GM23248 (cell line): ENCODE measurements at regions not wholly inside any gene's neighbourhood (a gene's known extent, or its start where the extent isn't known, plus 50 kb on each side); places are given as distances from the start of the nearest gene placed in this dataset.
A peak's percentile ranks its signal among the peaks of the same experiment; 100 is the strongest.

Experiments used
- DNase-seq: peaks from one replicate; pipeline ENCODE4 v3.0.0-alpha.2; 2015
- H2AFZ ChIP-seq: fragments of 200-600 bp; sonication (generic); 2 replicates; pipeline ENCODE4 v1.6.1; 2016; ENCODE audit warnings: antibody characterized with exemption
- H3F3A ChIP-seq: fragments of 200-600 bp; sonication (generic); 2 replicates; pipeline ENCODE4 v1.6.1; 2016; ENCODE audit warnings: mild to moderate bottlenecking, antibody characterized with exemption, mixed run types; ENCODE audit not compliant: insufficient read depth
- H3K27ac ChIP-seq: fragments of 200-600 bp; sonication (generic); 2 replicates; pipeline ENCODE4 v1.5.1; 2016; ENCODE audit warnings: mild to moderate bottlenecking
- H3K27me3 ChIP-seq: fragments of 200-600 bp; sonication (generic); replicated peaks from 2 replicates; pipeline ENCODE4 v1.6.1; 2016; ENCODE audit warnings: mild to moderate bottlenecking; ENCODE audit not compliant: insufficient read depth
- H3K36me3 ChIP-seq: fragments of 200-600 bp; sonication (generic); 2 replicates; pipeline ENCODE4 v1.6.1; 2016; ENCODE audit warnings: low read depth, mild to moderate bottlenecking
- H3K4me1 ChIP-seq: fragments of 200-600 bp; sonication (generic); 2 replicates; pipeline ENCODE4 v1.6.1; 2016; ENCODE audit warnings: mild to moderate bottlenecking; ENCODE audit not compliant: insufficient read depth
- H3K4me2 ChIP-seq: fragments of 200-600 bp; sonication (generic); one replicate; pipeline ENCODE4 v1.6.1; 2016; ENCODE audit warnings: mild to moderate bottlenecking; ENCODE audit not compliant: unreplicated experiment
- H3K4me3 ChIP-seq: fragments of 200-600 bp; sonication (generic); 2 replicates; pipeline ENCODE4 v1.5.1; 2016; ENCODE audit warnings: mild to moderate bottlenecking
- H3K79me2 ChIP-seq: fragments of 200-600 bp; sonication (generic); 2 replicates; pipeline ENCODE4 v1.6.1; 2016; ENCODE audit warnings: mild to moderate bottlenecking; ENCODE audit not compliant: insufficient read depth
- H3K9ac ChIP-seq: fragments of 200-600 bp; sonication (generic); 2 replicates; pipeline ENCODE4 v1.6.1; 2016; ENCODE audit warnings: mild to moderate bottlenecking
- H3K9me2 ChIP-seq: fragments of 200-600 bp; sonication (generic); 2 replicates; pipeline ENCODE4 v1.6.1; 2016; ENCODE audit warnings: mixed run types, mild to moderate bottlenecking, moderate library complexity; ENCODE audit not compliant: insufficient read depth
- H3K9me3 ChIP-seq: fragments of 200-600 bp; sonication (generic); one replicate; pipeline ENCODE4 v1.6.1; 2017; ENCODE audit warnings: low read depth
- H4K20me1 ChIP-seq: fragments of 200-600 bp; sonication (generic); 2 replicates; pipeline ENCODE4 v1.6.0; 2016; ENCODE audit not compliant: insufficient read depth
- EZH2 ChIP-seq: fragments of 200-600 bp; sonication (generic); IDR thresholded peaks from 2 replicates; pipeline ENCODE4 v1.6.1; 2018; ENCODE audit warnings: antibody characterized with exemption, mild to moderate bottlenecking; ENCODE audit not compliant: insufficient read depth, poor library complexity, severe bottlenecking
- EZH2phosphoT487 ChIP-seq: fragments of 200-600 bp; sonication (generic); IDR thresholded peaks from 2 replicates; pipeline ENCODE4 v1.6.1; 2018; ENCODE audit warnings: antibody characterized with exemption, moderate library complexity, mild to moderate bottlenecking, low read depth; ENCODE audit not compliant: insufficient read depth
- WGBS, 2 experiments: methylation state at CpG; one replicate each; pipeline ENCODE4 v1.1.6; 2015 to 2017; ENCODE audit warnings: low lambda C conversion rate in 2 of 2, low coverage in 1 of 2; ENCODE audit errors: missing lambda C conversion rate in 2 of 2; 5-methylcytosine and 5-hydroxymethylcytosine counted together
- in situ Hi-C: fragments of 300-500 bp; cut with MboI; formaldehyde crosslinking; loops from 2 replicates; pipeline ENCODE4 v1.15.0; 2020

DNA sequence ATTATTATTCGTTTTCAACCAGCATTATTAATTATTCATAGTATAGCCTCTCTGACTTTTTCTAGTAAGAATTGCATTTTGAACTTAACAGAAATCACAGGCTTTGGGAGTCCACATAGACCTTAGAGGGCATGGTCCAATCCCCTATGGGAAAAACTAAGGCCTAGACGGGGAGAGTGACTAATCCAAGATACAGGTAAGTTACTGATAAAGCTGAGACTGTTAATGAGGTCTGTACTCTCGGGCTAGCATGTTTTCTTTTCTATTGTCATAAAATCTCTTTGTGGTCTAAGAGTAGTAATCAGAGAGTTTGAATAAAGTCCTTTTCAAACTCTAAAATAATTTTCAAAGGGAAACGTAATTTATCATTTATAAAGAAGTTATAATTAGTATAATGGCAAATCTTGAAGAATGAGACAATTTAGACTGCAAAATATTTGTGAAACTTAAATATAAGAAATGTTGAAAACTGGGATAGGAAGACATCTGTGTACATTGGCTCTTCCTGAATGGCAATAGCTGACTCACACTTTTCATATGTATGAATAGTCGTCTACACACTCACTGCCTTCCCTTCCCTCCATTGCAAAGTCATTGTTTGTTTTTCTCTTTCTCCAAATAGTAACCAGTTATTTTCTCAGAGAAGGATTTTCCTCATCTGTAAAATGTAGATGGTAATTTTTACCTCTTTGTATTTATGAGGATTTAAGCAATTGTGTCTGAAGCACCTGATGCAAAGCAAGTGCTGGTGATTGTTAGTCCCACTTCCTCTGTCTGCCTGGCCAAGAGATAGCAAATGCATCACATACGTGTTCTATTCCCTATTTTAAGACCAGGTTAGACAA is 207.9 kb upstream of the CD180 start:
- 82 to 87% methylated on average over 6 of the region's 6 CpGs for WGBS, 2 experiments
- H3K27ac ChIP-seq, result no peak overlapping the region
- TF ChIP-seq EZH2, result no peak
- TF ChIP-seq EZH2phosphoT487, result no peak
- H3K4me1 ChIP-seq, result no peaks in the 10 kb centered on the region
- in situ Hi-C loops, result no loop called here
- H3K4me2 ChIP-seq, result no peak overlapping the region
- H3K36me3 ChIP-seq, result no peaks in the 10 kb centered on the region
- no peak overlapping the region for H2AFZ ChIP-seq
- H3K9ac ChIP-seq, result no peak overlapping the region
- no peaks in the 10 kb centered on the region for H3K9me3 ChIP-seq
- no peaks in the 10 kb centered on the region for H3F3A ChIP-seq
- no peaks in the 10 kb centered on the region for H3K79me2 ChIP-seq
- no peaks in the 10 kb centered on the region for H3K27me3 ChIP-seq
- no peaks in the 10 kb centered on the region for H4K20me1 ChIP-seq
- no peaks in the 10 kb centered on the region for H3K9me2 ChIP-seq
- peak; percentile 23 for DNase-seq
- no peak overlapping the region for H3K4me3 ChIP-seq

- Histone ChIP-seq H3K27ac (no peak overlapping the region), H3K4me1 (no peaks in the 10 kb centered on the region), H3K79me2 (no peaks in the 10 kb centered on the region), H2AFZ (no peak overlapping the region), H3K9ac (no peak overlapping the region), H3K27me3 (no peaks in the 10 kb centered on the region), H3K9me3 (no peaks in the 10 kb centered on the region), H3K4me3 (no peak overlapping the region), H3K36me3 (no peaks in the 10 kb centered on the region), H3F3A (no peaks in the 10 kb centered on the region), H4K20me1 (no peaks in the 10 kb centered on the region), H3K4me2 (no peak overlapping the region), H3K9me2 (no peaks in the 10 kb centered on the region)
- WGBS, 2 experiments, result 73 to 76% methylated on average over 5 of the region's 5 CpGs
- no peak for DNase-seq
- in situ Hi-C loops, result no loop called here
- TF ChIP-seq EZH2phosphoT487, result no peak
- TF ChIP-seq EZH2, result no peak
Observed at GRCh38 chr5:67402526-67402925, 205.9 kb upstream of the CD180 start.

- Histone ChIP-seq H3K9ac (no peak overlapping the region), H3K4me2 (no peak overlapping the region), H3K9me2 (no peaks in the 10 kb centered on the region), H3F3A (no peaks in the 10 kb centered on the region), H4K20me1 (no peaks in the 10 kb centered on the region), H3K36me3 (no peaks in the 10 kb centered on the region), H3K4me1 (no peaks in the 10 kb centered on the region), H3K79me2 (no peaks in the 10 kb centered on the region), H3K4me3 (no peak overlapping the region), H2AFZ (no peak overlapping the region), H3K27ac (no peak overlapping the region), H3K27me3 (no peaks in the 10 kb centered on the region), H3K9me3 (no peaks in the 10 kb centered on the region)
- in situ Hi-C loops, result no loop called here
- DNase-seq, result no peak
- 20 to 27% methylated on average over 2 of the region's 2 CpGs for WGBS, 2 experiments
- TF ChIP-seq EZH2 (no peak), EZH2phosphoT487 (no peak)
Observed at GRCh38 chr5:67401172-67401571, 204.6 kb upstream of the CD180 start.

- H3K9me3 ChIP-seq, result no peaks in the 10 kb centered on the region
- H3F3A ChIP-seq, result no peaks in the 10 kb centered on the region
- H3K27ac ChIP-seq, result no peak overlapping the region
- no peaks in the 10 kb centered on the region for H4K20me1 ChIP-seq
- TF ChIP-seq EZH2phosphoT487 (no peak), EZH2 (no peak)
- no peak overlapping the region for H2AFZ ChIP-seq
- H3K4me2 ChIP-seq, result no peak overlapping the region
- 51 to 60% methylated on average over 3 of the region's 3 CpGs for WGBS, 2 experiments
- no peak for DNase-seq
- H3K79me2 ChIP-seq, result no peaks in the 10 kb centered on the region
- H3K9me2 ChIP-seq, result no peaks in the 10 kb centered on the region
- in situ Hi-C loops, result no loop called here
- no peaks in the 10 kb centered on the region for H3K36me3 ChIP-seq
- H3K4me1 ChIP-seq, result no peaks in the 10 kb centered on the region
- no peak overlapping the region for H3K4me3 ChIP-seq
- H3K9ac ChIP-seq, result no peak overlapping the region
- no peaks in the 10 kb centered on the region for H3K27me3 ChIP-seq
Observed at GRCh38 chr5:67400752-67401151, 204.2 kb upstream of the CD180 start.
